ENCODE measurements at regions not wholly inside any gene's neighbourhood (a gene's known extent, or its start where the extent isn't known, plus 50 kb on each side); places are given as distances from the start of the nearest gene placed in this dataset.

DNA sequence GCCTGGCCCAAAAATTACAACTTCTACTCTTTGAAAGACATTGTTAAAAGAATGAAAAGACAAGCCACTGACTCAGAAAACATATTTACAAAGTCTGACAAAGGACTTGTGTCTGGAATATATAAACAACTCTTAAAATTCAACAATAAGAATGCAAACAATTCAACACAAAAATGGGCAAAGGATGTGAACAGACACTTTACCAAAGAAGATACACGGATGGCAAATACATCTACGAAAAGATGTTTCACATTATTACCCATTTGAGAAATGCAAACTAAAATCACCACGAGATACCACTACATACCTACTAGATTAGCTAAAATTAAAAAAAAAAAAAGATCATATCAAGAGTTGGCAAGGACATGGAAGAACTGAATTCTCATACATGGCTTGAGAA is 80.8 kb upstream of the METRNL start:
- DNase-seq (ENCODE audit: low read depth in 1 of 2, low spot score in 1 of 2) (no peak), FAIRE-seq (peak; percentile 7), ATAC-seq (no peak)
- 67% methylated on average over 3 of the region's 3 CpGs for WGBS (ENCODE audit: missing lambda C conversion rate)
- peaks cover 6% of the 10 kb centered on the region; the same call in 1 of the 3 replicates for H3K9me3 ChIP-seq
- ChIA-PET POLR2A (no interaction called here), CTCF (interaction anchor here (1.0 kb wide), 1 partner anchor 11 kb away, joined by 3 read pairs; no protein-coding TSS in a partner anchor)
- no peak overlapping the region for H3K27ac ChIP-seq
- no peaks in the 10 kb centered on the region for H3K4me1 ChIP-seq
- H3K4me2 ChIP-seq, result no peak overlapping the region
- H3K4me3 ChIP-seq, result no peak overlapping the region
- TF ChIP-seq, protein P1, sequence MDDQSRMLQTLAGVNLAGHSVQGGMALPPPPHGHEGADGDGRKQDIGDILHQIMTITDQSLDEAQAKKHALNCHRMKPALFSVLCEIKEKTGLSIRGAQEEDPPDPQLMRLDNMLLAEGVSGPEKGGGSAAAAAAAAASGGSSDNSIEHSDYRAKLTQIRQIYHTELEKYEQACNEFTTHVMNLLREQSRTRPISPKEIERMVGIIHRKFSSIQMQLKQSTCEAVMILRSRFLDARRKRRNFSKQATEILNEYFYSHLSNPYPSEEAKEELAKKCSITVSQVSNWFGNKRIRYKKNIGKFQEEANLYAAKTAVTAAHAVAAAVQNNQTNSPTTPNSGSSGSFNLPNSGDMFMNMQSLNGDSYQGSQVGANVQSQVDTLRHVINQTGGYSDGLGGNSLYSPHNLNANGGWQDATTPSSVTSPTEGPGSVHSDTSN (IDR thresholded peaks at IDR 0.05), result no peak
- no peak for TF ChIP-seq POLR2A (IDR thresholded peaks at IDR 0.05; ENCODE audit: low read length)
- no peak for TF ChIP-seq EHMT2 (IDR thresholded peaks at IDR 0.05; ENCODE audit: low read depth)
- no peak for TF ChIP-seq ZSCAN20 (CRISPR knock-in tag; IDR thresholded peaks at IDR 0.05)
- TF ChIP-seq HEYL (CRISPR knock-in tag; IDR thresholded peaks at IDR 0.05), result no peak
- TF ChIP-seq SREBF2 (IDR thresholded peaks at IDR 0.05), result no peak
- no peak for TF ChIP-seq FOXS1 (CRISPR knock-in tag; IDR thresholded peaks at IDR 0.05)
- TF ChIP-seq BHLHE40 (IDR thresholded peaks at IDR 0.05; ENCODE audit: low read depth, low read length), result no peak
- no peak for TF ChIP-seq RCOR1 (IDR thresholded peaks at IDR 0.05; ENCODE audit: low read depth, low read length)
- TF ChIP-seq MAFK (IDR thresholded peaks at IDR 0.05; ENCODE audit: partially characterized antibody), result no peak
- TF ChIP-seq CEBPB (IDR thresholded peaks at IDR 0.05), result no peak
- TF ChIP-seq KDM5A (IDR thresholded peaks at IDR 0.05), result no peak
- TF ChIP-seq CHD4 (IDR thresholded peaks at IDR 0.05; ENCODE audit: borderline replicate concordance), result no peak
- TF ChIP-seq, protein P2, sequence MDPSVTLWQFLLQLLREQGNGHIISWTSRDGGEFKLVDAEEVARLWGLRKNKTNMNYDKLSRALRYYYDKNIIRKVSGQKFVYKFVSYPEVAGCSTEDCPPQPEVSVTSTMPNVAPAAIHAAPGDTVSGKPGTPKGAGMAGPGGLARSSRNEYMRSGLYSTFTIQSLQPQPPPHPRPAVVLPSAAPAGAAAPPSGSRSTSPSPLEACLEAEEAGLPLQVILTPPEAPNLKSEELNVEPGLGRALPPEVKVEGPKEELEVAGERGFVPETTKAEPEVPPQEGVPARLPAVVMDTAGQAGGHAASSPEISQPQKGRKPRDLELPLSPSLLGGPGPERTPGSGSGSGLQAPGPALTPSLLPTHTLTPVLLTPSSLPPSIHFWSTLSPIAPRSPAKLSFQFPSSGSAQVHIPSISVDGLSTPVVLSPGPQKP (IDR thresholded peaks at IDR 0.05; ENCODE audit: low read depth, low read length), result no peak
- TF ChIP-seq, protein P3, sequence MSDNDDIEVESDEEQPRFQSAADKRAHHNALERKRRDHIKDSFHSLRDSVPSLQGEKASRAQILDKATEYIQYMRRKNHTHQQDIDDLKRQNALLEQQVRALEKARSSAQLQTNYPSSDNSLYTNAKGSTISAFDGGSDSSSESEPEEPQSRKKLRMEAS (IDR thresholded peaks at IDR 0.05), result no peak

DNA sequence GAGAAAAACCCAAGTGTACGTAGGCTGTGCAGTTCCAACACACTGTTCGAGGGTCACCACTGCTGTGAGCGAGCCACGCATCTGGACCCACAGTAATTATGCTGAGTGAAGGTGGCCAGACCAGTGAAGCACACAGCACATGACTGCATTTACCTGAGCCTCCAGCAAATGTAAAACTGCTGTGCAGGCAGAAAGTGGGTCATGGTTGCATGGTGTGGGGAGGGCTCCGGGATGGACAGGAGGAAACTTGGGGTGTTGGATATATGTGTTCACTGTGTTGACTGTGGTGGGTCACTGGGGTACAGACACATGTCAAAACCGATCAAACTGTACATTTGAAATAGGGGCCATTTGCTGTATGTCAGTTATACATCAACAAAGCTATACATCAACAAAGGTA is 78.7 kb upstream of the METRNL start:
- no peak for TF ChIP-seq MYC (IDR thresholded peaks at IDR 0.05; ENCODE audit: borderline replicate concordance, low read length)
- TF ChIP-seq MAFK (IDR thresholded peaks at IDR 0.05; ENCODE audit: partially characterized antibody), result peak; percentile 74
- no peak for TF ChIP-seq RARB (CRISPR knock-in tag; IDR thresholded peaks at IDR 0.05)
- TF ChIP-seq BCL3 (IDR thresholded peaks at IDR 0.05), result no peak
- no peak for TF ChIP-seq POLR2A (IDR thresholded peaks at IDR 0.05; ENCODE audit: low read length)
- TF ChIP-seq BHLHE40 (IDR thresholded peaks at IDR 0.05; ENCODE audit: low read depth, low read length), result no peak
- TF ChIP-seq EHF (CRISPR knock-in tag; IDR thresholded peaks at IDR 0.05), result no peak
- H3K27ac ChIP-seq, result no peak overlapping the region
- ATAC-seq (no peak; a peak in 1 of 6 replicates), DNase-seq (ENCODE audit: low read depth in 1 of 2, low spot score in 1 of 2) (no peak), FAIRE-seq (no peak)
- CTCF ChIA-PET, result interaction anchor here (0.6 kb wide), 1 partner anchor 311 kb away, joined by 4 read pairs; no protein-coding TSS in a partner anchor
- no peak overlapping the region for H3K4me3 ChIP-seq
- no peak overlapping the region for H3K4me2 ChIP-seq
- H3K9me3 ChIP-seq, result peaks cover 6% of the 10 kb centered on the region; the same call in 1 of the 3 replicates
- POLR2A ChIA-PET, result no interaction called here
- H3K4me1 ChIP-seq, result no peaks in the 10 kb centered on the region
- WGBS (ENCODE audit: missing lambda C conversion rate), result 70% methylated on average over 6 of the region's 6 CpGs

- CTCF ChIA-PET, result no interaction called here
- POLR2A ChIA-PET, result no interaction called here
- WGBS (ENCODE audit: missing lambda C conversion rate), result 93% methylated on average over 32 of the region's 33 CpGs
- Histone ChIP-seq H3K4me2 (no peak overlapping the region), H3K9me3 (peaks cover 6% of the 10 kb centered on the region; the same call in 1 of the 3 replicates), H3K27ac (no peak overlapping the region), H3K4me3 (no peak overlapping the region), H3K4me1 (no peaks in the 10 kb centered on the region)
- 0 out of 6 replicates have a peak, but pooled peaks of 1 of the 2 experiments have one; percentile 32 for ATAC-seq
- TF ChIP-seq BHLHE40 (IDR thresholded peaks at IDR 0.05; ENCODE audit: low read depth, low read length) (no peak), FOSB (CRISPR knock-in tag; IDR thresholded peaks at IDR 0.05) (no peak), RAD21 (conservative IDR thresholded peaks at IDR 0.05 in 1 of 2, IDR thresholded peaks at IDR 0.05 in 1 of 2) (no peak)
- no peak for DNase-seq (ENCODE audit: low read depth in 1 of 2, low spot score in 1 of 2)
- FAIRE-seq, result no peak
Measured at GRCh38 chr17:83002118-83002805, 77.1 kb upstream of the METRNL start.
